ENCODE measurements at regions not wholly inside any gene's neighbourhood (a gene's known extent, or its start where the extent isn't known, plus 50 kb on each side); places are given as distances from the start of the nearest gene placed in this dataset.

- TF ChIP-seq CTCF (IDR thresholded peaks at IDR 0.05) (no peak), EP300 (IDR thresholded peaks at IDR 0.05) (no peak)
These were observed 419.1 kb upstream of the LCORL start for GRCh38 chr4:18440527-18441202.
